SK-N-SH (cell line): ENCODE measurements at regions not wholly inside any gene's neighbourhood (a gene's known extent, or its start where the extent isn't known, plus 50 kb on each side); places are given as distances from the start of the nearest gene placed in this dataset.

Experiments
- CTCF ChIA-PET: fragments of 300-600, 350-600 bp; formaldehyde crosslinking; extraction: SDS; loops from one replicate; lab custom pipeline; 2021; lab: Yijun Ruan, JAX
- POLR2A ChIA-PET: fragments of 350-600 bp; sonication (Branson Sonifier 250); formaldehyde crosslinking; extraction: SDS; loops from one replicate; lab custom pipeline; 2020; ENCODE audit warnings: antibody characterized with exemption, inconsistent platforms; lab: Yijun Ruan, JAX
- DNase-seq: peaks from one replicate; pipeline ENCODE4 v3.0.0; 2012
- H2AFZ ChIP-seq: fragments of 200-600 bp; sonication (generic); 2 replicates; pipeline ENCODE4 v1.8.1; 2016; ENCODE audit warnings: antibody characterized with exemption, mild to moderate bottlenecking, low read depth
- H3F3A ChIP-seq: fragments of 200-600 bp; sonication (generic); replicated peaks from 2 replicates; pipeline ENCODE3; 2016; ENCODE audit warnings: antibody characterized with exemption, mild to moderate bottlenecking; ENCODE audit not compliant: insufficient read depth
- H3K27ac ChIP-seq, 2 experiments: fragments of 200-500 bp in 1 of 2; fragments of 200-600 bp in 1 of 2; sonication (Bioruptor generic) in 1 of 2; sonication (generic), shearing (Covaris generic) in 1 of 2; 2 replicates each; pipeline versions ENCODE4 v1.5.1 to v1.6.1; 2014 to 2016; ENCODE audit warnings: low read depth in 2 of 2, inconsistent platforms in 1 of 2, low read length in 1 of 2, mild to moderate bottlenecking in 1 of 2, mixed read lengths in 1 of 2
- H3K27me3 ChIP-seq: fragments of 200-600 bp; sonication (generic), shearing (Covaris generic); 2 replicates; pipeline ENCODE4 v1.6.1; 2016; ENCODE audit warnings: mixed run types; ENCODE audit not compliant: insufficient read depth
- H3K36me3 ChIP-seq, 2 experiments: fragments of 200-500 bp in 1 of 2; fragments of 200-600 bp in 1 of 2; sonication (Bioruptor generic) in 1 of 2; sonication (generic) in 1 of 2; replicated peaks in 1 of 2; 2 replicates each; pipeline versions ENCODE3 to v1.5.1; 2014 to 2016; ENCODE audit warnings: low read length in 1 of 2, mild to moderate bottlenecking in 1 of 2; ENCODE audit not compliant: insufficient read depth in 2 of 2, control insufficient read depth in 1 of 2
- H3K4me1 ChIP-seq, 2 experiments: fragments of 200-500 bp in 1 of 2; fragments of 200-600 bp in 1 of 2; sonication (Bioruptor generic) in 1 of 2; sonication (generic), shearing (Covaris generic) in 1 of 2; 2 replicates each; pipeline versions ENCODE4 v1.5.1 to v1.6.1; 2014 to 2016; ENCODE audit warnings: low read depth in 1 of 2, low read length in 1 of 2, mixed run types in 1 of 2; ENCODE audit not compliant: insufficient read depth in 2 of 2, control insufficient read depth in 1 of 2
- H3K4me2 ChIP-seq: fragments of 200-600 bp; sonication (generic), shearing (Covaris generic); 2 replicates; pipeline ENCODE4 v1.6.1; 2017; ENCODE audit warnings: mixed run types
- H3K4me3 ChIP-seq, 2 experiments: fragments of 200-500 bp in 1 of 2; fragments of 200-600 bp in 1 of 2; sonication (Bioruptor generic) in 1 of 2; sonication (generic), shearing (Covaris generic) in 1 of 2; 2 replicates each; pipeline versions ENCODE4 v1.5.1 to v1.8.1; 2014 to 2016; ENCODE audit warnings: low read depth in 2 of 2, inconsistent platforms in 1 of 2, low read length in 1 of 2, mild to moderate bottlenecking in 1 of 2, mixed read lengths in 1 of 2, moderate library complexity in 1 of 2
- H3K79me2 ChIP-seq: fragments of 200-600 bp; sonication (generic); 2 replicates; pipeline ENCODE4 v1.8.1; 2017; ENCODE audit warnings: mild to moderate bottlenecking; ENCODE audit not compliant: insufficient read depth
- H3K9ac ChIP-seq: fragments of 200-600 bp; sonication (generic); 2 replicates; pipeline ENCODE4 v1.6.1; 2017; ENCODE audit warnings: mixed run types
- H3K9me2 ChIP-seq: fragments of 200-600 bp; sonication (generic); 2 replicates; pipeline ENCODE4 v1.6.1; 2017; ENCODE audit warnings: mixed run types
- H3K9me3 ChIP-seq: fragments of 200-600 bp; sonication (generic); 2 replicates; pipeline ENCODE4 v1.6.1; 2017; ENCODE audit warnings: mixed run types, mild to moderate bottlenecking, moderate library complexity
- H4K20me1 ChIP-seq: fragments of 200-600 bp; sonication (generic); 2 replicates; pipeline ENCODE4 v1.6.1; 2017; ENCODE audit warnings: mild to moderate bottlenecking, mixed run types; ENCODE audit not compliant: insufficient read depth
- CTCF ChIP-seq: fragments of 200-600 bp; sonication (generic); IDR thresholded peaks from 2 replicates; pipeline ENCODE4 v1.6.1; 2017; ENCODE audit warnings: antibody characterized with exemption, mild to moderate bottlenecking, moderate library complexity
- EP300 ChIP-seq, 2 experiments: IDR thresholded peaks; 2 replicates each; pipeline versions ENCODE4 v1.4.0 to v1.6.1; 2012; ENCODE audit warnings: borderline replicate concordance in 1 of 2, low read depth in 1 of 2, low read length in 1 of 2
- EZH2phosphoT487 ChIP-seq: fragments of 200-600 bp; sonication (generic); IDR thresholded peaks from 2 replicates; pipeline ENCODE4 v1.6.1; 2017; ENCODE audit warnings: low read depth, mixed run types, mild to moderate bottlenecking, antibody characterized with exemption, moderate library complexity, borderline replicate concordance
- FOSL2 ChIP-seq: IDR thresholded peaks from 2 replicates; pipeline ENCODE4 v1.4.0; 2012; ENCODE audit warnings: low read depth, mild to moderate bottlenecking, moderate library complexity, borderline replicate concordance
- FOXJ3 ChIP-seq: sonication (generic); formaldehyde crosslinking; IDR thresholded peaks from 2 replicates; pipeline ENCODE4 v1.5.1; 2020; ENCODE audit warnings: mild to moderate bottlenecking, missing genetic modification reagents
- FOXM1 ChIP-seq: IDR thresholded peaks from 2 replicates; pipeline ENCODE4 v1.4.0; 2012; ENCODE audit warnings: low read depth, mild to moderate bottlenecking
- GATA2 ChIP-seq: sonication (generic); formaldehyde crosslinking; IDR thresholded peaks from 2 replicates; pipeline ENCODE4 v1.5.0; 2020; ENCODE audit warnings: mild to moderate bottlenecking, missing genetic modification reagents
- JUND ChIP-seq: IDR thresholded peaks from 2 replicates; pipeline ENCODE4 v1.4.0; 2012
- MXI1 ChIP-seq: IDR thresholded peaks from 2 replicates; pipeline ENCODE4 v1.6.1; 2012; ENCODE audit warnings: mild to moderate bottlenecking, low read depth, low read length, improper control_type of control experiment
- PBX3 ChIP-seq: IDR thresholded peaks from 2 replicates; pipeline ENCODE4; 2012
- RAD21 ChIP-seq: IDR thresholded peaks from 2 replicates; pipeline ENCODE4 v1.6.1; 2012; ENCODE audit warnings: mild to moderate bottlenecking, low read length
- SIN3A ChIP-seq: IDR thresholded peaks from 2 replicates; pipeline ENCODE4 v1.6.1; 2012; ENCODE audit warnings: low read depth, mild to moderate bottlenecking, low read length, moderate library complexity, borderline replicate concordance
- SMC3 ChIP-seq: IDR thresholded peaks from 2 replicates; pipeline ENCODE4 v1.6.1; 2012; ENCODE audit warnings: low read depth, low read length, improper control_type of control experiment
- TAF1 ChIP-seq: IDR thresholded peaks from 2 replicates; pipeline ENCODE4 v1.6.1; 2012; ENCODE audit warnings: low read depth, mild to moderate bottlenecking, low read length, moderate library complexity, borderline replicate concordance
- TEAD4 ChIP-seq: IDR thresholded peaks from 2 replicates; pipeline ENCODE4 v1.4.0; 2012; ENCODE audit warnings: mild to moderate bottlenecking, borderline replicate concordance; ENCODE audit not compliant: insufficient read depth
- USF2 ChIP-seq: fragments of 150-350 bp; IDR thresholded peaks from 2 replicates; pipeline ENCODE4 v1.6.1; 2017; ENCODE audit warnings: antibody characterized with exemption, low read length, low read depth, borderline replicate concordance
- WGBS: methylation state at CpG from one replicate; pipeline ENCODE4 v1.1.6; 2017; ENCODE audit warnings: low lambda C conversion rate; 5-methylcytosine and 5-hydroxymethylcytosine counted together

- Histone ChIP-seq H3K36me3 (no peaks in the 10 kb centered on the region), H3K27me3 (peaks cover 16% of the 10 kb centered on the region; the same call in 1 of the 2 replicates), H3K4me1 (no peaks in the 10 kb centered on the region), H3K4me2 (no peak overlapping the region), H3K79me2 (no peaks in the 10 kb centered on the region), H3K4me3 (no peak overlapping the region), H3F3A (no peaks in the 10 kb centered on the region), H2AFZ (no peak overlapping the region), H3K9me3 (no peaks in the 10 kb centered on the region), H3K9ac (no peak overlapping the region), H4K20me1 (no peaks in the 10 kb centered on the region), H3K27ac (no peak overlapping the region), H3K9me2 (no peaks in the 10 kb centered on the region)
- ChIA-PET POLR2A (no interaction called here), CTCF (interaction anchor here (0.8 to 1.4 kb wide), 3 partner anchors 12 to 216 kb away, joined by 3 to 4 read pairs (median 3); no protein-coding TSS in a partner anchor)
- no peak for DNase-seq
- TF ChIP-seq TAF1 (no peak), FOXJ3 (CRISPR knock-in tag) (no peak), RAD21 (0 out of 2 replicates have a peak, but pooled peaks have one; percentile 21), TEAD4 (no peak), EP300 (IDR thresholded peaks at IDR 0.05; ENCODE audit: borderline replicate concordance in 1 of 2, low read depth in 1 of 2, low read length in 1 of 2) (no peak), PBX3 (no peak), JUND (no peak), EZH2phosphoT487 (no peak), FOSL2 (no peak), SMC3 (no peak), MXI1 (no peak), CTCF (peak; percentile 27), GATA2 (no peak), FOXM1 (no peak), USF2 (no peak), SIN3A (no peak)
- WGBS = 50% methylated on average over 2 of the region's 2 CpGs
Measured at GRCh38 chr1:25148673-25149300, 83.5 kb downstream of the SYF2 start.
